IMR-90 (cell line): ENCODE measurements at regions not wholly inside any gene's neighbourhood (a gene's known extent, or its start where the extent isn't known, plus 50 kb on each side); places are given as distances from the start of the nearest gene placed in this dataset.
"Not testable (repeated sequence)": the region's sequence is repeated elsewhere in the genome, so short reads cannot be mapped to it uniquely, and the experiment has no call there.

ENCODE experiments used
- ATAC-seq: fragments of 200-7000 bp; cut with Tn5 transposase; 2 replicates; pipeline ENCODE4 v1.9.1; 2020; ENCODE audit warnings: low read depth, mild to moderate bottlenecking, moderate library complexity
- BruUV-seq: library from RNA; stranded (reverse); fragments of 400-500 nt; replicated peaks from 2 replicates; lab custom pipeline; 2021; lab: Mats Ljungman, UMichigan
- CTCF ChIA-PET: fragments of 300-600 bp; formaldehyde crosslinking; extraction: SDS; loops from one replicate; lab custom pipeline; 2021; ENCODE audit warnings: antibody characterized with exemption; lab: Yijun Ruan, JAX
- POLR2A ChIA-PET: fragments of 300-600 bp; sonication (Branson Sonifier 250); formaldehyde crosslinking; loops from one replicate; lab custom pipeline; 2022; ENCODE audit warnings: antibody characterized with exemption; ENCODE audit not compliant: unreplicated experiment; lab: Charles Lee
- DNase-seq: peaks from one replicate; pipeline ENCODE4 v3.0.0; 2013
- H2AFZ ChIP-seq: replicated peaks from 2 replicates; pipeline ENCODE3; 2013; ENCODE audit warnings: low read length, mild to moderate bottlenecking; ENCODE audit not compliant: poor library complexity
- H2AK5ac ChIP-seq: 2 replicates; pipeline ENCODE4 v1.6.1; 2013; ENCODE audit warnings: low read depth, low read length, inconsistent platforms
- H2AK9ac ChIP-seq: replicated peaks from 2 replicates; pipeline ENCODE3; 2013; ENCODE audit warnings: mild to moderate bottlenecking, low read depth, low read length, moderate library complexity; ENCODE audit not compliant: poor library complexity
- H2BK120ac ChIP-seq: 2 replicates; pipeline ENCODE4 v1.6.1; 2013; ENCODE audit warnings: low read depth, low read length, inconsistent platforms
- H2BK15ac ChIP-seq: 3 replicates; pipeline ENCODE4 v1.6.1; 2013; ENCODE audit warnings: low read depth, low read length, inconsistent platforms
- H2BK20ac ChIP-seq: 2 replicates; pipeline ENCODE4 v1.6.1; 2013; ENCODE audit warnings: low read depth, mild to moderate bottlenecking, inconsistent platforms, low read length, moderate library complexity
- H2BK5ac ChIP-seq: 2 replicates; pipeline ENCODE4 v1.6.1; 2013; ENCODE audit warnings: mild to moderate bottlenecking, low read depth, low read length, inconsistent platforms; ENCODE audit not compliant: poor library complexity, severe bottlenecking
- H3K14ac ChIP-seq: replicated peaks from 2 replicates; pipeline ENCODE4 v1.6.1; 2013; ENCODE audit warnings: low read depth, low read length, inconsistent platforms
- H3K18ac ChIP-seq: 2 replicates; pipeline ENCODE4 v1.6.1; 2013; ENCODE audit warnings: low read depth, low read length, control low read depth
- H3K23ac ChIP-seq: 2 replicates; pipeline ENCODE4 v1.6.1; 2013; ENCODE audit warnings: low read depth, low read length, inconsistent platforms
- H3K27ac ChIP-seq: 2 replicates; pipeline ENCODE4 v1.5.1; 2013; ENCODE audit warnings: mild to moderate bottlenecking, control low read depth, low read length; ENCODE audit not compliant: insufficient read depth
- H3K27me3 ChIP-seq: 2 replicates; pipeline ENCODE4 v1.6.1; 2013; ENCODE audit warnings: low read length; ENCODE audit not compliant: control insufficient read depth, insufficient read depth
- H3K36me3 ChIP-seq: 2 replicates; pipeline ENCODE4 v1.6.1; 2013; ENCODE audit warnings: low read length, mixed read lengths; ENCODE audit not compliant: control insufficient read depth, insufficient read depth
- H3K4ac ChIP-seq: 2 replicates; pipeline ENCODE4 v1.6.1; 2013; ENCODE audit warnings: low read depth, low read length, inconsistent platforms
- H3K4me1 ChIP-seq: 2 replicates; pipeline ENCODE4 v1.6.1; 2013; ENCODE audit warnings: low read length, mixed read lengths; ENCODE audit not compliant: control insufficient read depth, insufficient read depth
- H3K4me2 ChIP-seq: 2 replicates; pipeline ENCODE4 v1.6.1; 2013; ENCODE audit warnings: low read depth, mild to moderate bottlenecking, control low read depth, low read length, moderate library complexity
- H3K4me3 ChIP-seq: 2 replicates; pipeline ENCODE4 v1.5.1; 2013; ENCODE audit warnings: low read depth, mild to moderate bottlenecking, control low read depth, low read length, moderate library complexity; ENCODE audit not compliant: insufficient read depth
- H3K56ac ChIP-seq: 2 replicates; pipeline ENCODE4 v1.6.1; 2013; ENCODE audit warnings: low read length, inconsistent platforms; ENCODE audit not compliant: insufficient read depth; ENCODE audit errors: extremely low read depth
- H3K79me1 ChIP-seq, 2 experiments: 2 replicates each; pipeline ENCODE4 v1.6.1; 2013; ENCODE audit warnings: low read length in 2 of 2, inconsistent platforms in 1 of 2, low read depth in 1 of 2
- H3K9ac ChIP-seq: 2 replicates; pipeline ENCODE4 v1.6.1; 2013; ENCODE audit warnings: low read depth, low read length, control low read depth
- H3K9me1 ChIP-seq: 2 replicates; pipeline ENCODE4 v1.6.1; 2013; ENCODE audit warnings: low read length, inconsistent platforms; ENCODE audit not compliant: insufficient read depth
- H3K9me3 ChIP-seq: 2 replicates; pipeline ENCODE4 v1.6.1; 2013; ENCODE audit warnings: low read length; ENCODE audit not compliant: control insufficient read depth, insufficient read depth
- H4K20me1 ChIP-seq: 2 replicates; pipeline ENCODE4 v1.6.1; 2013; ENCODE audit warnings: low read length, inconsistent platforms; ENCODE audit not compliant: insufficient read depth
- H4K5ac ChIP-seq: 2 replicates; pipeline ENCODE4 v1.6.1; 2013; ENCODE audit warnings: mild to moderate bottlenecking, low read depth, low read length, control low read depth
- H4K8ac ChIP-seq, 2 experiments: 2 replicates each; pipeline ENCODE4 v1.6.1; 2013; ENCODE audit warnings: low read depth in 2 of 2, low read length in 2 of 2, control low read depth in 1 of 2, inconsistent platforms in 1 of 2
- H4K91ac ChIP-seq: 2 replicates; pipeline ENCODE4 v1.6.1; 2013; ENCODE audit warnings: low read depth, low read length, inconsistent platforms; ENCODE audit not compliant: insufficient read depth
- BHLHE40 ChIP-seq: fragments of 150-350 bp; IDR thresholded peaks from 2 replicates; pipeline ENCODE4 v1.6.1; 2016; ENCODE audit warnings: mild to moderate bottlenecking, low read depth, low read length
- CHD1 ChIP-seq: IDR thresholded peaks from 2 replicates; pipeline ENCODE4 v1.6.1; 2012; ENCODE audit warnings: low read depth, low read length, improper control_type of control experiment
- RFX5 ChIP-seq: IDR thresholded peaks from 2 replicates; pipeline ENCODE4 v1.8.0; 2012; ENCODE audit warnings: low read depth, mild to moderate bottlenecking, low read length, moderate library complexity
- SMC3 ChIP-seq: fragments of 150-350 bp; IDR thresholded peaks from 2 replicates; pipeline ENCODE4 v1.6.1; 2016; ENCODE audit warnings: low read depth, mild to moderate bottlenecking, antibody characterized with exemption, low read length, moderate library complexity
- WGBS, 2 experiments: methylation state at CpG; one replicate each; pipeline versions ENCODE4 v1.1.5 to v1.1.7; 2013; ENCODE audit warnings: missing lambda C conversion rate in 2 of 2; ENCODE audit not compliant: insufficient read length in 1 of 2; ENCODE audit errors: extremely low coverage in 2 of 2; 5-methylcytosine and 5-hydroxymethylcytosine counted together
- dilution Hi-C: fragments of 300-500 bp; cut with HindIII; formaldehyde crosslinking; loops from one replicate; pipeline ENCODE4 v1.14.3; 2018; ENCODE audit warnings: low sequenced_read_pairs; ENCODE audit not compliant: unreplicated experiment
- in situ Hi-C: fragments of 300-500 bp; cut with MboI; formaldehyde crosslinking; loops from 3 replicates; pipeline ENCODE4 v1.14.3; 2019; ENCODE audit warnings: low sequenced_read_pairs, inconsistent platforms, mixed read lengths
- intact Hi-C: fragments of 100-400 bp; cut with micrococcal nuclease; formaldehyde crosslinking; loops from 2 replicates; pipeline ENCODE4 v1.10.0; 2022
- TF ChIP-seq, protein P1 (sequence below): fragments of 150-350 bp; IDR thresholded peaks from 2 replicates; pipeline ENCODE4 v1.6.1; 2017; ENCODE audit warnings: mild to moderate bottlenecking, antibody characterized with exemption, low read length, low read depth

DNA sequence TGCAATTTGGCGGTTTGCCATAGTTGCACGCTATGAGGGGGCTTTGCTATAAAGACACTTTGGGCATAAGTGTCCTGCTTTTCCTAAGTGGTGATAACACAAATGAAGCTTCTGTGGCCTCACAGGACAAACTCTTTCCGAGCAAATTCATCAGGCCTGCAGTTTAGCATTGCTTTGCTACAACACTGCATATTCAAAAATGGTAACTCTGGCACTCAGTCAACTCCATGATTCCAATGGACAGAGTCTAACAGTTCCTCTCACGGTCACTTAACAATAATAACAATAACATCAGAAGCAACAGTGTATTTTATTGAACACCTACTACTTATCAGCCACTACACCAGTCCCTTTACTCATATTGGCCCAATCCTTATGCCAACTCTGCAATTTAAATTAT is 222.5 kb downstream of the FRK start:
- H3K9me3 ChIP-seq = no peaks in the 10 kb centered on the region
- no peak overlapping the region for H2AK9ac ChIP-seq
- H4K91ac ChIP-seq = no peak overlapping the region
- H3K9me1 ChIP-seq = no peaks in the 10 kb centered on the region
- WGBS, 2 experiments = 17% methylated on average over 2 of the region's 4 CpGs; no CpG with 5 or more reads in 1 of the 2 experiments
- no peaks in the 10 kb centered on the region for H3K79me1 ChIP-seq
- no peak overlapping the region for H3K56ac ChIP-seq
- H2BK20ac ChIP-seq = no peak overlapping the region
- no peak overlapping the region for H3K4me3 ChIP-seq
- H3K4ac ChIP-seq = no peak overlapping the region
- no TSS peak for BruUV-seq
- no peaks in the 10 kb centered on the region for H4K20me1 ChIP-seq
- POLR2A ChIA-PET = no interaction called here
- dilution Hi-C loops = no loop called here
- no peak overlapping the region for H2BK120ac ChIP-seq
- intact Hi-C loops = no loop called here
- no peak for DNase-seq
- H3K18ac ChIP-seq = no peak overlapping the region
- no peaks in the 10 kb centered on the region for H3K27me3 ChIP-seq
- no peak overlapping the region for H4K8ac ChIP-seq
- no peak overlapping the region for H3K14ac ChIP-seq
- no peak overlapping the region for H3K4me2 ChIP-seq
- H2BK5ac ChIP-seq = no peak overlapping the region
- no peaks in the 10 kb centered on the region for H3K4me1 ChIP-seq
- no peak overlapping the region for H2AK5ac ChIP-seq
- no peak overlapping the region for H2AFZ ChIP-seq
- TF ChIP-seq, protein P1, sequence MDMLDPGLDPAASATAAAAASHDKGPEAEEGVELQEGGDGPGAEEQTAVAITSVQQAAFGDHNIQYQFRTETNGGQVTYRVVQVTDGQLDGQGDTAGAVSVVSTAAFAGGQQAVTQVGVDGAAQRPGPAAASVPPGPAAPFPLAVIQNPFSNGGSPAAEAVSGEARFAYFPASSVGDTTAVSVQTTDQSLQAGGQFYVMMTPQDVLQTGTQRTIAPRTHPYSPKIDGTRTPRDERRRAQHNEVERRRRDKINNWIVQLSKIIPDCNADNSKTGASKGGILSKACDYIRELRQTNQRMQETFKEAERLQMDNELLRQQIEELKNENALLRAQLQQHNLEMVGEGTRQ = no peak
- TF ChIP-seq CHD1 (no peak), BHLHE40 (no peak), SMC3 (no peak), RFX5 (no peak)
- no peak overlapping the region for H3K27ac ChIP-seq
- CTCF ChIA-PET = interaction anchor here (1.2 kb wide), 1 partner anchor 9 kb away, joined by 6 read pairs; no protein-coding TSS in a partner anchor
- H3K23ac ChIP-seq = no peak overlapping the region
- no peak overlapping the region for H4K5ac ChIP-seq
- ATAC-seq = no peak
- in situ Hi-C loops = no loop called here
- no peaks in the 10 kb centered on the region for H3K36me3 ChIP-seq
- H3K9ac ChIP-seq = no peak overlapping the region
- no peak overlapping the region for H2BK15ac ChIP-seq

DNA sequence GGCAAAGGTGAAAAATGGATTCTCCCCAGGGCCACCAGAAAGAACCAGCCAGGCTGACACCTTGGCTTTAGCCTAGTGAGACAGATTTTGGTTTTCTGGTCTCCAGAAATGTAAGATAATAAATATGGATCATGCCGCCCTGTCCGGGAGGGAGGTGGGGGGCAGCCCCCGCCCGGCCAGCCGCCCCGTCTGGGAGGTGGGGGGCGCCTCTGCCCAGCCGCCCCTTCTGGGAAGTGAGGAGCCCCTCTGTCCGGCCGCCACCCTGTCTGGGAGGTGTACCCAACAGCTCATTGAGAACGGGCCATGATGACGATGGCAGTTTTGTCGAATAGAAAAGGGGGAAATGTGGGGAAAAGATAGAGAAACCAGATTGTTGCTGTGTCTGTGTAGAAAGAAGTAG is 224.3 kb downstream of the FRK start:
- DNase-seq, H4K20me1 ChIP-seq, H4K5ac ChIP-seq, POLR2A ChIA-PET, H3K18ac ChIP-seq, intact Hi-C loops, dilution Hi-C loops, H3K4me2 ChIP-seq, ATAC-seq, H4K8ac ChIP-seq, H3K36me3 ChIP-seq, in situ Hi-C loops, BruUV-seq, H3K79me1 ChIP-seq, CTCF ChIA-PET, H3K14ac ChIP-seq, H3K27me3 ChIP-seq, H3K56ac ChIP-seq, H3K9me1 ChIP-seq, H2AK9ac ChIP-seq, H3K9ac ChIP-seq, H3K4me1 ChIP-seq, H2AFZ ChIP-seq, H2BK20ac ChIP-seq, H2BK15ac ChIP-seq, H3K27ac ChIP-seq, H3K4ac ChIP-seq, H3K23ac ChIP-seq, H2BK5ac ChIP-seq, H3K9me3 ChIP-seq, H2AK5ac ChIP-seq, H4K91ac ChIP-seq, H2BK120ac ChIP-seq, H3K4me3 ChIP-seq: not testable (repeated sequence)
- no CpG with 5 or more reads among the region's 13 CpGs for WGBS, 2 experiments
